ENCODE measurements at regions not wholly inside any gene's neighbourhood (a gene's known extent, or its start where the extent isn't known, plus 50 kb on each side); places are given as distances from the start of the nearest gene placed in this dataset.
A peak's percentile ranks its signal among the peaks of the same experiment; 100 is the strongest.
"Not testable (repeated sequence)": the region's sequence is repeated elsewhere in the genome, so short reads cannot be mapped to it uniquely, and the experiment has no call there.

DNA sequence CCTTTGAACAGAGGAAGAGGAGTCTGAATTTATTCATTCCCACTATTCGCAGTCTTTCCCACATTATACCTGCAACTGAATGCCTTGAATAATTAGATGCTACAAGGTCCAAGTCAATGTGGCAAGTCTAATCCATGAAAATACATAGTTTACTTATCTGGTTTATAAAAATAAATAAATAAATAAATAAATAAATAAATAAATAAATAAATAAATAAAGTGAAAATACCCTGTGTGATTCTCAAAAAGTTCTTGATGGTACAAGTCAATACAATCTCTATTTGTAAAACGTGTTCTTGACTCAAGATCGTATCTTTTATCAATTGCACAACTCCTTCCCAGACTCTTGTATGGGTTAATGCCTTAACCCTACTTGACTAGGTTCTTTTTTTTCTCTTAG lies 417.7 kb downstream of the ZWINT start:
- H3K27ac ChIP-seq, result no peak overlapping the region
- no peaks in the 10 kb centered on the region for H3K4me1 ChIP-seq
- H3K9me3 ChIP-seq (ENCODE audit: low read depth), result no peaks in the 10 kb centered on the region
- no peaks in the 10 kb centered on the region for H3K36me3 Mint-ChIP-seq
- H3K27me3 Mint-ChIP-seq (ENCODE audit: insufficient read depth, low read depth), result no peaks in the 10 kb centered on the region
- no peak overlapping the region for H2AFZ ChIP-seq (replicated peaks)
- no peak overlapping the region for H3K9ac ChIP-seq
- peaks cover 4% of the 10 kb centered on the region for H3K4me1 Mint-ChIP-seq
- H4K20me1 ChIP-seq (ENCODE audit: low read depth), result no peaks in the 10 kb centered on the region
- peaks cover 9% of the 10 kb centered on the region for H3K9me3 Mint-ChIP-seq
- H3K27me3 ChIP-seq, result no peaks in the 10 kb centered on the region
- H3K36me3 ChIP-seq, result no peaks in the 10 kb centered on the region
- no peak overlapping the region for H3K4me3 Mint-ChIP-seq
- DNase-seq (ENCODE audit: low spot score), result no peak
- H3K79me2 ChIP-seq (ENCODE audit: low read depth), result no peaks in the 10 kb centered on the region
- H3F3A ChIP-seq (ENCODE audit: low read depth), result no peaks in the 10 kb centered on the region
- no peak overlapping the region for H3K4me3 ChIP-seq
- no peak overlapping the region for H3K4me2 ChIP-seq
- H3K27ac Mint-ChIP-seq, result no peak overlapping the region
- TF ChIP-seq, protein P1, sequence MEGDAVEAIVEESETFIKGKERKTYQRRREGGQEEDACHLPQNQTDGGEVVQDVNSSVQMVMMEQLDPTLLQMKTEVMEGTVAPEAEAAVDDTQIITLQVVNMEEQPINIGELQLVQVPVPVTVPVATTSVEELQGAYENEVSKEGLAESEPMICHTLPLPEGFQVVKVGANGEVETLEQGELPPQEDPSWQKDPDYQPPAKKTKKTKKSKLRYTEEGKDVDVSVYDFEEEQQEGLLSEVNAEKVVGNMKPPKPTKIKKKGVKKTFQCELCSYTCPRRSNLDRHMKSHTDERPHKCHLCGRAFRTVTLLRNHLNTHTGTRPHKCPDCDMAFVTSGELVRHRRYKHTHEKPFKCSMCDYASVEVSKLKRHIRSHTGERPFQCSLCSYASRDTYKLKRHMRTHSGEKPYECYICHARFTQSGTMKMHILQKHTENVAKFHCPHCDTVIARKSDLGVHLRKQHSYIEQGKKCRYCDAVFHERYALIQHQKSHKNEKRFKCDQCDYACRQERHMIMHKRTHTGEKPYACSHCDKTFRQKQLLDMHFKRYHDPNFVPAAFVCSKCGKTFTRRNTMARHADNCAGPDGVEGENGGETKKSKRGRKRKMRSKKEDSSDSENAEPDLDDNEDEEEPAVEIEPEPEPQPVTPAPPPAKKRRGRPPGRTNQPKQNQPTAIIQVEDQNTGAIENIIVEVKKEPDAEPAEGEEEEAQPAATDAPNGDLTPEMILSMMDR (IDR thresholded peaks at IDR 0.05), result no peak
- TF ChIP-seq EZH2phosphoT487 (IDR thresholded peaks at IDR 0.05) (no peak), EZH2 (IDR thresholded peaks at IDR 0.05) (no peak)

DNA sequence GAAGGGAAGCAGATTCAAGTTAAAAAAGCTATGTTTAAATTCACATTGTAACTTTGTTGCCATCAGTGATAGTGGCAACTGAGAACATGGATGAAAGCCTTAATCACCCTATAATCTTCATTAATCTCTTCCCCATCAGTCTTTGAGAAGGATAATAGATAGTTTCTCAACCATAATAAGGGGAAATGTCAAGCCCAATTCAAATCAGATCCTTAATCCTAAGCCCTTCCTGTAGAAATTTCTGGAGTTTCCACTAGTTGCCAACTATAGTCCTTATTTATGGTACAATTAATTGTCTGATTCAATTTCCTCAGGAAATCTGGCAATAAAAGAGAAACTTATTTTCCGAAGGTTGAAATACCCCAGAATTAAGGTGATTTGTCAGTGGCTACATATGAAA lies 431.8 kb downstream of the ZWINT start:
- Histone ChIP-seq H2AFZ (replicated peaks) (no peak overlapping the region), H3K4me2 (no peak overlapping the region), H3K36me3 (no peaks in the 10 kb centered on the region), H3K9ac (no peak overlapping the region), H3K4me1 (no peaks in the 10 kb centered on the region), H3F3A (ENCODE audit: low read depth) (no peaks in the 10 kb centered on the region), H4K20me1 (ENCODE audit: low read depth) (no peaks in the 10 kb centered on the region), H3K27me3 (no peaks in the 10 kb centered on the region), H3K79me2 (ENCODE audit: low read depth) (no peaks in the 10 kb centered on the region), H3K27ac (no peak overlapping the region), H3K9me3 (ENCODE audit: low read depth) (no peaks in the 10 kb centered on the region), H3K4me3 (no peak overlapping the region)
- Mint-ChIP-seq H3K4me1 (no peaks in the 10 kb centered on the region), H3K36me3 (no peaks in the 10 kb centered on the region), H3K4me3 (no peak overlapping the region), H3K27ac (no peak overlapping the region), H3K9me3 (no peaks in the 10 kb centered on the region), H3K27me3 (ENCODE audit: insufficient read depth, low read depth) (peaks cover 2% of the 10 kb centered on the region)
- DNase-seq (ENCODE audit: low spot score), result no peak
- TF ChIP-seq EZH2phosphoT487 (IDR thresholded peaks at IDR 0.05), result no peak
- TF ChIP-seq EZH2 (IDR thresholded peaks at IDR 0.05), result no peak
- TF ChIP-seq, protein P1 (IDR thresholded peaks at IDR 0.05), result no peak

DNA sequence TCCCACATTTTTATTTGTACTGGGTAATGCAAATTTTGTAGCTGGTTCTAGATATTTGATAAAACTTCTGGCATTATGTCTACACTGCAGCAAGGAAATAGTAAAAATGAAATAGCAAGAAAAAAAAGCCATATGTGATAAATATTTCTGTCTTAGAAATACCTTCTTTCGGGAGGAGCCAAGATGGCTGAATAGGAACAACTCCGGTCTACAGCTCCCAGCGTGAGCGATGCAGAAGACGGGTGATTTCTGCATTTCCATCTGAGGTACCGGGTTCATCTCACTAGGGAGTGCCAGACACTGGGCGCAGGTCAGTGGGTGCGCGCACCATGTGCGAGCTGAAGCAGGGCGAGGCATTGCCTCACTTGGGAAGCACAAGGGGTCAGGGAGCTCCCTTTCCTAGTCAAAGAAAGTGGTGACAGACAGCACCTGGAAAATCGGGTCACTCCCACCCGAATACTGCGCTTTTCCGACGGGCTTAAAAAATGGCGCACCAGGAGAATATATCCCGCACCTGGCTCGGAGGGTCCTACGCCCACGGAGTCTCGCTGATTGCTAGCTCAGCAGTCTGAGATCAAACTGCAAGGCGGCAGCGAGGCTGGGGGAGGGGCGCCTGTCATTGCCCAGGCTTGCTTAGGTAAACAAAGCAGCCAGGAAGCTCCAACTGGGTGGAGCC lies 461.4 kb downstream of the ZWINT start:
- not testable (repeated sequence) for H3K9me3 ChIP-seq (ENCODE audit: low read depth); H3K27me3 Mint-ChIP-seq (ENCODE audit: insufficient read depth, low read depth); H3K27ac Mint-ChIP-seq; H3K79me2 ChIP-seq (ENCODE audit: low read depth); H3K27ac ChIP-seq; DNase-seq (ENCODE audit: low spot score); H4K20me1 ChIP-seq (ENCODE audit: low read depth); H3F3A ChIP-seq (ENCODE audit: low read depth); H3K36me3 Mint-ChIP-seq; H3K9ac ChIP-seq; H3K9me3 Mint-ChIP-seq; H3K36me3 ChIP-seq; H3K27me3 ChIP-seq
- peak overlapping the region; percentile 87 for H2AFZ ChIP-seq (replicated peaks)
- Mint-ChIP-seq H3K4me3 (peak overlapping the region; percentile 92), H3K4me1 (peaks cover 12% of the 10 kb centered on the region)
- H3K4me2 ChIP-seq, result peak overlapping the region; percentile 83
- peaks cover 20% of the 10 kb centered on the region for H3K4me1 ChIP-seq
- H3K4me3 ChIP-seq, result peak overlapping the region; percentile 83

DNA sequence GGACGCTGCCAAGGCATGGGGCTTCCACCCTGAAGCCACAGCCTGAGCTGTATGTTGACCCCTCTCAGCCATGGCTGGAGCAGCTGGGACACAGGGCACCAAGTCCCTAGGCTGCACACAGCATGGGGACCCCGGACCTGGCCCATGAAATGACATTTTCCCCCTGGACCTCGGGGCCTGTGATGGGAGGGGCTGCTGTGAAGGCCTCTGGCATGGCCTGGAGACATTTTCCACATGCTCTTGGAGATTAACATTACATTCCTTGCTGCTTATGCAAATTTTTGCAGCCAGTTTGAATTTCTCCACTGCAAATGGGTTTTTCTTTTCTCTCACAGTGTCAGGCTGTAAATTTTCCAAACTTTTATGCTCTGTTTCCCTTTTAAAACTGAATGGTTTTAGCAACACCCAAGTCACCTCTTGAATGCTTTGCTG lies 463.6 kb downstream of the ZWINT start:
- no peaks in the 10 kb centered on the region for H3F3A ChIP-seq (ENCODE audit: low read depth)
- no peak overlapping the region for H3K27ac ChIP-seq
- H3K79me2 ChIP-seq (ENCODE audit: low read depth), result no peaks in the 10 kb centered on the region
- Mint-ChIP-seq H3K4me3 (no peak overlapping the region), H3K4me1 (peaks cover 12% of the 10 kb centered on the region), H3K36me3 (peaks cover 3% of the 10 kb centered on the region), H3K27ac (no peak overlapping the region), H3K9me3 (peaks cover 4% of the 10 kb centered on the region), H3K27me3 (ENCODE audit: insufficient read depth, low read depth) (no peaks in the 10 kb centered on the region)
- no peak overlapping the region for H2AFZ ChIP-seq (replicated peaks)
- no peaks in the 10 kb centered on the region for H3K9me3 ChIP-seq (ENCODE audit: low read depth)
- H3K4me1 ChIP-seq, result peaks cover 20% of the 10 kb centered on the region
- no peak overlapping the region for H3K4me2 ChIP-seq
- H3K9ac ChIP-seq, result no peak overlapping the region
- no peak overlapping the region for H3K4me3 ChIP-seq
- DNase-seq (ENCODE audit: low spot score), result peak; percentile 34
- TF ChIP-seq EZH2phosphoT487 (IDR thresholded peaks at IDR 0.05) (no peak), EZH2 (IDR thresholded peaks at IDR 0.05) (no peak)
- TF ChIP-seq, protein P1 (IDR thresholded peaks at IDR 0.05), result no peak
- H3K36me3 ChIP-seq, result no peaks in the 10 kb centered on the region
- no peaks in the 10 kb centered on the region for H3K27me3 ChIP-seq
- H4K20me1 ChIP-seq (ENCODE audit: low read depth), result no peaks in the 10 kb centered on the region

Data from neural progenitor cell (in vitro differentiated cells).